NCI-H2196 treated with DMSO at 0.1 percent for 48 hours (cell line): ENCODE measurements at regions not wholly inside any gene's neighbourhood (a gene's known extent, or its start where the extent isn't known, plus 50 kb on each side); places are given as distances from the start of the nearest gene placed in this dataset.

Experiments used
- DNase-seq: peaks from one replicate; lab custom pipeline; 2025; ENCODE audit not compliant: unreplicated experiment; lab: John Stamatoyannopoulos, UW

DNA sequence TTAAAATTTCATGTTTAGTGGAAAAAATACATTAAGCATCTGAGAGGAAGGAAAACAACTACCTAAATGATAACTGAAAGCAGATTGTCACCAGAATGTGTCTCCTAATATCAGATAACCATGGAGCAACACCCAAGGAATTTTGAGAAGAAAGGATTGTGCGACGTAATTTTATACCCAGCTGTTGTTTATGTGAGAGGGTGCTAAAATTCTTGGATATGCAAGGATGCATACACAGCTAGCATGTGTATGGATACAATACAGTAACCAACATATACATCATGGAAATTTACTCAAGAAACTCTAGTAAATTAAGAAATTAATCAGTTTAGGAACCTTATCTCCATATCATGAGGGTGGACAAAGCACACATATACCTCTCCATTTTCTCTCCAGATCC lies 290.9 kb downstream of the HS3ST3A1 start:
- no peak for DNase-seq

DNA sequence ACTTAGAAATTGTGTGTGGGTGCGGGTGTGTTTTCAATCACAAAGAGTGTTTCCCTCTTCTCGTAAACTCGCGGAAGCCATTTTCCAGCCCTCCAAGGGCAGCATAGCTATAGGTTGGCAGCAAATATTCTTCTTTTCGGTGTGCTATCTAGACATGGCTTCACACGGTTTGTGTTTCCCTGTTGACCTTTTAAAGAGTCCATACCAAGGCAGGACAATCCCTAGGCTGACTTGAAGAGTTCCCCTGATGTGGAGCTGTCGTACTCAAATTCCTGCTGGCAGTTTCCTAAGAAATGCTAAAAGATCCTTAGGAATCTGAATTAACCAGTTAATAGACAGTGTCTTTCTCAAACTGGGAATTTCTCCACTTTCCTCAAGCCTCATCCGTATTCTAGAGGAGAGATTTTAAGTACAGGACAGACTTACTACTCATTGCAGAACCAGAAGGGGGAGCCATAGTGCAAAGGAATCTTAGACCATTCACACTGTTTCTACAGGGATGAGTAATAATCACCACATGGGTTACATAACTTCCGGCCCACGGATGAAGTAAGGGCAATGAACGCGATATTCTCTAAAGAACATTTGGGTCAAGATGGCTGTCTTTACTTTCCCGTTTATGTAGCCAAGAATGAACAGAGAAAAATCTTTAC lies 288.6 kb upstream of the ELAC2 start:
- no peak for DNase-seq

DNA sequence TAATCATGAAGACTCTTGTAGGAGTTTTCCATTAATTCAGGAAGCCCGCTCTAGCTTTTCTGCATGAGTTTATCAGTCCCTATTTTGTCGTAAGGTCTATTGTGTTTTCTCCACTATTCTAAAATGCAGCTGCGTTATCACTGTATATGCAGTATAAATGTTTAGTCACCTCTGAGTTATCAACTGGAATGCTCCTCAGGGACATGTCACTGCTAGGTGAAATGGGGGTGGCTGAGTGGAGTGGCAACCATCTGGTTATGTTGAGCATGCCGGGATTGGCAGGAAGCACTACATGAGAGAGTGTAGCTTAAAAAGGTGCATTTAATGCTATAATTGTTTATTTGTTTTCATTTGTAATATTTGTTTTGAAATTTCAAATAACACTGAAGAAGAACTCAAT lies 285.2 kb upstream of the ELAC2 start:
- no peak for DNase-seq

DNA sequence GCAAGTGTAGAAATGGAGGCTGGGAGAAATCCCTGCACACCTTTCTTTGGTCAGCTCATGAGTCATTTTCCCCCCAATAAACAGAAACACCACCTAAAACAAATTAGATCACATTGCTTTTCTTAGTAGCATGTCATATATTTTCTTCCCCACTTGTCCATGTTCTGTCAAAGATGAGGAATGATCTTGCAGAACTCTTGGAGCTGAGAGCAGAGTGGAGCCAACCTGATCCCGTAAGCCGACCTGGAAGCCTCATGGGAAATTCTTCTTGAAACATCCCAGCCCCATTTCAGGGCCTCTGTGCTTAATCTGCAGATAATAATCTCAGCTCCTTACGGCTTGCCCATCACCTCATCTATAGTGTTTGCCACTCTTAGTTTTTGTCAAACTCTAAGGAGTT lies 284.6 kb upstream of the ELAC2 start:
- no peak for DNase-seq

DNA sequence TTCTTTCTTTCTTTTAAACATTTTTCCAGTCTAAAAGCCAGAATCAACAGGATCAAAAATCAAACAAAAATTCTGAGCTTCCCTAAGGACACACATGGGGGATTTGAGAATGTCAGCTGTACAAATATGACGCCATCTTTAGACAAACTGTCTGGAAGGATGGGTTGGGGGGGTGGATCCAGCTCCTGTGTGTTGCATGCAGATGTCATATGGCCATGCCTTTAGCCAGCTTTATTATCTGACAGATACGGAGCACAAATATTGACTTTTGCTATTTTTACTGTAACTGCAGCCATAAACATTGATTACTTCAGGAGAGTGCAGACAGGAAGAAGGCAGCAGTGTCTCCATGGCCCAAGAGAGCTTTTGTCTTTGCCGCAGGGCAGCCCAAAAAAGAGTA lies 279.4 kb upstream of the ELAC2 start:
- DNase-seq = no peak

DNA sequence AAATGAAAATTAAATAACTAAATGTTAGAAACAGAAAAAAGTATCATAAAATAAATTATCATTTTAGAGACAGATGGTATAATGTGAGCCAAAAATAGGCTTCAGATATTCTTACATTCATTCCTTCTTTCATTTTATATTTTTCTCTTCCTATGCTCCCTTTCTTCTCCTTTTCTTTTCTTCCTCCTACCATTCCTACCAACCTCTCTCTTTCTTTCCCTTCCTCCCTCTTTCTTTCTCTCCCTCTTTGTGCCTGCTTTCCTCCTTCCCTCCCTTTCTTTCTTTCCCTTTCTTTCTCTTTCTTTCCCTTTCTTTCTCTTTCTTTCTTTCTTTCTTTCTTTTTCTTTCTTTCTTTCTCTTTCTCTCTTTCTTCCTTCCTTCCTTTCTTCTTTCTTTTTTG lies 275.6 kb upstream of the ELAC2 start:
- DNase-seq = no peak

DNA sequence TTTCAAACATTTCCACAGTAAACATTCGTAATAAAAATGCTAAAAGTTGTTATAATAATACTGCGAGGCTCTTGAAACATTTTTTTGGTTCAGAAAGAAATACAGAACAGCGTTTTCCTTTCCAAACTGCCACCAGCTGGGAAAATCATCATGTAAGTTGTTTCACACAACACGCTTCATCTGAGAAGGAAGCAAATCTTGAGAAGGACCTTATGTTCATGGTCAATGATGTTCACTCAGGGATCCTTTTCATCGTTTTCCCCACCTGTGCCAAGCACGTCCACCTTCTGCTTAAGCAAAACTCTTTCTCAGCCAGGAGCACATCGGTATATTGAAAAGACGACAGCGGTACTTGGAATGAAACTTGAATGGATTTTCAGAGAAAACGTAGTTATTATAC lies 274.5 kb upstream of the ELAC2 start:
- no peak for DNase-seq

DNA sequence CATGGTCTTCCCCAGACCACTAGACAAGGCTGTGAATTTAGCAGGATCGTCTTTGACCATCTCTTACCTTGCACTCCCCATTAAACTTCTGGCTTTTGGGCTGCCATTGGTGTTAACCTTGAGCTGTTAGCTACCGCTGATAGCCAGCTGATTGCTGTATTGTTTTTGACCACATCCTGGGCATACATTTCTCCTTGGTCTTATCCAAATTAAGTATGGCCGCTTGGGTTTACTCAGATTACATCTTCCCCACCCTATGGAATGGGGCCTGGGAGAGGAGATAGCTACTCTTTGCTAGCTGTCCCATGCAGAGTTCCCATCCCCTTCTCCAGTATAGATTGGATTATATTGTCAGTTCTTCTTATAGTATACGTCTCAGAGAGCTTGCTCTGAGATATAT lies 270.4 kb upstream of the ELAC2 start:
- DNase-seq = no peak

DNA sequence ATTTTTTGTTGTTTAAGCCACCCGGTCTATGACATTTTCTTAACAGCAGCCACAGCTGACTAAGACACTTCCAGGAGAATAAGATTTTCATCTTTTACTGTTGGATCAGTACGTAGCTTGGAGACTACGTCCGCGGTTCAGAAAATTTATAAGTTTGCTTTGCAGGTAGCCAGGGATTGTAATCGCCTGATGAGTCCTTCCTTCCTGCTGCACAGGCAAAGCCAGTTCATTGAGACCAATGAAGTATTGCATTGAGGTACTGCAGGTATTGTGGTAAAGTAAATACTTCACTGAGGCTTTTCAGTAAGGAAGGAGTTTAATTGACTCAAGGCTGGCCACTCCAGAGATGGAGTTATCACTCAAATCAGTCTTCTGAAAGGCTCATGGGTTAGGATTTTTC lies 269.4 kb upstream of the ELAC2 start:
- no peak for DNase-seq

DNA sequence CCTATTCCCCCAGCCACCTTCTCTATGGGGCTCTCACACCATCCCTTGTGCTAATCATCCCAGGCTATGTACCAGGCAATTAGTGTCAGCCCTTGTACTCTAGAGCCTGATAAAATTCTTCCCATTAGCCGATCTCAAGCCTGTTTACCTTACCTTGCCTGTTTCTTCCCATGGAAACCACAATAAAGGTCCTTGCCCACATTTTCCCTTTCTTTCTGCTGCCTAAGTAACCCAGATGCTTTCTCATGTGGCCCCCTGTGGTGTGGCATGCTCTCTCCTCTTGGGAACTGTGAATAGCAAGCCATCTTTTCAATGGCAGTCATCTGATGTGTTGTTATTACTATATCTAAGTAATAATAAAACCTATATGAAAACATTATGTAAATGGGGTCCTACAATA lies 265.8 kb upstream of the ELAC2 start:
- no peak for DNase-seq

DNA sequence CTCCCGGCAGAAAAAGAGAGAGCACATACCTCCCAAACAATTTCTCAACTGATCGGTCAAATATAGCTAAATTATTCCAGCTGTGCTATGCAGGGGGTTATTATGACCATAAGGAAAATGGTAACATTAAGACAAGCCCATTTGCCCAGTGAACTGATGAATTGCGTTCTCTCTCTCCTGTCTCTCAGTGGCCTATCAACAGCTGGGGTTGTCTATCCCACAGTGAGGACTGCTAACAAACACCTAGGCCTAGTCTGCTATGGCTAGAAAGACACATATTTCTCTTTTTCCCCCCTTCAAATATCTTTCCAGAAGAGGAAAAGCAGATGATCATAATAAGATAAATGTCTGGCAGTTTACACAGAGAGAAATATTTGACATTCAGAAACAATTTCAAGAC lies 263.8 kb upstream of the ELAC2 start:
- no peak for DNase-seq

DNA sequence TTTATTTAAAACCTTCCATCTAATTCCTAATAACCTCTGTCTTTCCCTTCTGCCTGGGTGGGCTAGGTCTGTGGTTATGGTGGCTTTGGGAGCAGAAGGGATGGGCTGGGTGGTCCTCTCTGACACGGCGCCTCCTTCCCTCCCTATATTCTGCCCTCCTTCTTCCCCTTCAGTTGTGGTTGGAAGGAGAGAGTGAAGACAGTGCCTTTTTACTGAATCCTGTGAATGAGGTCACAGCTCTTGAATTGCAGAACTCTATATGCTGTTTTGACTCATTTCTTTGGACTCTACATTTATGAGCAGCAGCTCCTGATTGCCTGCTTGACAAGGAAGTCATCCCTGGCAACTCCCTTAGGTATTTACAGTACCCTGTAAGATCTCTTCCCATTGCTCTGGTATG lies 256.0 kb upstream of the ELAC2 start:
- no peak for DNase-seq

DNA sequence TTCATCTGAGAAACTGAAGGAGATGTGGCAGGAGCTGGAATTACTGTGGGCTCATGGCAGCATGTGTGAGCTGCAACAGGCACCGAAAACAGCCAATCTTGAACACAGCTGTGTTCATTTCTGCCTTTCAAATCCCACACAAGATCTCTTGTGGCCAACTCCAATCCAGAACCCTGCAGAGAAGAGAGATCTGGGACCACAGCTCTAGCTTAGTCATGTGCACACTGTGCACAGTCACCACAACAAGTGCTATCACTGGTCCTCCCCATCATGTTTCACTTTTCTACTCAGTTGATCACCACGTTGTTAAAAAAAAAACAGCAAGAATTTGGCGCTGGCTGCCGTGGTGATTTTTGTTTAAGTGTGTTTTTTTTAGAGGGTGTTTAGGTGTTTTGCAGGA lies 254.5 kb upstream of the ELAC2 start:
- DNase-seq = no peak

DNA sequence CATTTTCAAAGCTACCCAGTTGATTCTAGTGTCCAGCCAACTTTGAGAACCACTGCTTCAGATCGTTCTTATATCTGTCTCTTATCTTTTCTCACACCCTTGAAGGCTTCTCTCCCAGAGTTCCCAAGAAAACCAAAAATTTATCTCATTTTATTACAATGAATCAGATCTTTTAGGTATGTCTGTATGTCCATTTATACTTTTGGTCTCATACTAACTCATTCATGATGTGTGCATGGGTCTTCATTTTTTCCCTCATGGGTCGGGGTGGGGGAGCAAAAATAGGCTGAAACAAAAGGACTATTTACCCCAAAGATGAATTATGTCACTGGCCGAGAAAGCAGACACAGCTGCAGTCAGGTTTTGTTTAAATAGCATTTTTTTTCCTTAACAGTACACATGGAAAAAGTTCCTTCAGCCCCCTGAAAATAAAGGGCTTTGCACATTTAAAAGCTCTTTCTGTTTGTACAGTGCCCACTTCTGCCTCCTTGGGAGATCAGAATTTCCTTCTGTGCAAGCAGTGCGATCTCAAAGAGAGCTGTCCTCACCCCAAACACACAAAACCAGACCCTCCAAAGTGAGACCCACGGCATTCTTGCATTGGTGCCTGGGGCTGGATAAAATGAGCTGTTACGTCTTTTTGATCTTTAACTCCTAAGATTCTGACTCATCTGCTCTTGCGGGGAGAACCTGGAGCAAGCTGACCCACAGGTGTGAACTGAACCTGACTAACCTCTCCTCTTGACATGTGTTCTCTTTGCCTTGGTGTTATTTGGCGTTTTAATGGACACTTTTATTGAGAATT lies 251.2 kb upstream of the ELAC2 start:
- DNase-seq = no peak

DNA sequence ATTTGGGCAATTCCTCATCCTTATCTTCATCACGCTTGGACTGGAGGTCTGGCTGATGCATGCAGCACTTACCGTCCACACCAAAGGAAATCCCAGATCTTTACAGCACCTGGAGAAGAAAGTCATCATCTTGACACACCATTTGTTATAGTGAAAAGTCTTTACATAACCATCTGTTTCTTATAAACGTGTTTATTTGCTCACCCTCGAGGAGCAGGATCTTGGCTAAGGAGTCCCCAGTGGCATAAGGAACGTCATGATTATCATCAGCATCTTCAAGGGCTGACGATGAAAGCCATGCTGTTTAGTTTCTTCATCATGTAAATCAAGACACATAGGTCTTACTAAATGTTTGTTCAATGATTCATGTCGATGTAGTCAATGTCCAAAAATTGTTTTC lies 248.8 kb upstream of the ELAC2 start:
- no peak for DNase-seq

DNA sequence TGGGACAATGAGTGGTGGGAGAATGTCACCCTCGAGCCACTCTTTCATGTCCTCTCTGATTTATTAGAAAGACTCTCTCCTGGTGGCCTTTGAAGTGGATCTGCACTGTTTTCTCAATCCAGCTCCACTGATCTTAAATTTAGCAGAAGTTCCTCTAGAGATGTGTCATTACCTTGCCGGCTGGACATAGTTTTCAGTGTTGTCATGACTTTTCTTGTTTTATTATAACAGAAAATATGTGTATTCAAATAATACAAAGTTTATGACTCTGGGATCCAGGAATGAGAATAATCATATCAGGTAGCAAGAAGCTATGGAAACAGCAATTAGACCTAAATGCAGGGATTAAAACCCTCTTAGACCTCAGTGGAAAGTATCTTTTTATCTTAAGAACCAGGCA lies 247.5 kb upstream of the ELAC2 start:
- no peak for DNase-seq

DNA sequence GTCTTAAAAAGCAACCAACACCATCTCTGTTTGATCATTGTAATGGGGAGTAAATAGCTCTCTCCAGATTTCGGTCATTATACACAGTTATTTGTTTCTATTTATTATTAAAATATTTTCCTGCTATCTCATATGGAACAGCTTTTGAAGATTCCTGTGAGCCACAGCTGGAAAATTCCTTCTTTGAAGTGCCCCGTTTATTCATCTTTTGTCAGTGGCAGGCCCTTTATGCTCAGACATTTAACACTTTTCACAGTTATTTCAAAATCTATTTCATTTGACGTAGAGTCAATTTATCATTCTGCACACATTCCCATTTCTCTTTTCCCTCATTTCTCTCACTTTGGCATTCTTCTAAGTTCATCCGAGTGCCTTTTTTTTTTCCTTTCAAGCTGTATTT lies 245.9 kb upstream of the ELAC2 start:
- DNase-seq = no peak

DNA sequence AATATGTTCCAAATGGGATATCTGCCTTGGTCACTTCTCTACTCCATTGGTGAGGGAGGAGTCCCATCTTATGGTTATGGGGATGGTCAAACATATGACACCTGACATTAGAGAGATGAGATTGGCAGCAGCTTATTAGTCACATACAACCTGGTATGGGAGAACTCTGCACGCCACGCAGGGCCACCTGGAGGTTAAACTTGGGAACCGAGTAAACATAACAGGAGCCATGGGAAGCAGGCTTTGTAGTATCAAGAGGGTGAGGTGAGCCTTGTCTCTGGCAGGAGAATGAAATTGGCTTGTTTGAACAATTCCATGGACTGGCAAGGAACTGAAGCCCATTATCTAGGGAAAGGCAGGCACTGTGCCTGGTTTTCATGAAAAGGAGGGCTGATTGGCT lies 238.7 kb upstream of the ELAC2 start:
- no peak for DNase-seq

DNA sequence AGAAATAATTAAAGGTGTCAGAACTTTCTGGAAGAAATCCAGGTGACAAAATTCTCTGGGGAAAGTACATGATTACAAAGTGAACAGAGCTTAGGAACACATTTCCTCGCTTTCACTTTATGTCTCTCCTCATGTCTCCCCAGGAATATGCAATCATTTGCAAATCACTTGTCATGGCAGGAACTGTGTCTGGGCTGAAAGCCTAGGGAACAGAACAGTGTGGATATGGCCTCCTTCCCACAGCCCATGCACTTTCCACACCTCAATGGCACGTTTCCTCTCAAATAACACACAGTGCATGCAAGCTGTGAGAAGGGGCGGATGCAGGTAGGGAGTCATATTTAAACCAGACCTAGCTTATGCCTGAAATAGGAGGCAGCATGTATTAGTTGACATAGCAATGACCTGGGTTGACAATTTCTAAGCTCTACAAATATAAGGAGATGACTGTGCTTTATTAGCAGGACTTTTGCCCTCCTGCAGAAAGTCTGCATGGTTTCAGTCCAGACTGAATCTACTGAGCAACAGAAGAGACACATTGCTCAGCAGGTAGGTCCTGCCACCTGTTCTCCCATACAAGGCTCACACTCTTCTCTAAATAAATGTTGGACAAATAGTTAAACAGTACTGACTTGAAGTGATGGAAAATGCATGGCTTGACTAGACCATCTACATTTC lies 236.0 kb upstream of the ELAC2 start:
- no peak for DNase-seq

DNA sequence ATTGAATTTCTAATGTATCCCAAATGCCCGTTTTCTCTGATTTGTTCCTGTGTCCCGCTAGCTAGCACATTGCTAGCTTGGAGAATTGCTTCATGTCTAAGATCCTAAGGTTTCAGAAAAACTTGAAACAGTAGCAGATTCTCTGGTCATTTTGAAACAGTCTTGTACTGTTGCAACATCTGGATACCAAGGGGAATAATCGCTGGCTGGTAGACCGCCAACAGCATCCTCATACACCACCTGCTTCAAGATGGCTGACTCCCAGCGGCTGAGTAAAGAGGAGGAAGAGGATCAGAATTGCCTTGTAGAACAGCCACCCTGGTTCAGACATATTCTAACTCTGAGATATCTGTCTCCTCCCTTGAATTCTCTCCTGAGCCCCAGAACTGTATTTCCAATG lies 226.7 kb upstream of the ELAC2 start:
- DNase-seq = no peak

DNA sequence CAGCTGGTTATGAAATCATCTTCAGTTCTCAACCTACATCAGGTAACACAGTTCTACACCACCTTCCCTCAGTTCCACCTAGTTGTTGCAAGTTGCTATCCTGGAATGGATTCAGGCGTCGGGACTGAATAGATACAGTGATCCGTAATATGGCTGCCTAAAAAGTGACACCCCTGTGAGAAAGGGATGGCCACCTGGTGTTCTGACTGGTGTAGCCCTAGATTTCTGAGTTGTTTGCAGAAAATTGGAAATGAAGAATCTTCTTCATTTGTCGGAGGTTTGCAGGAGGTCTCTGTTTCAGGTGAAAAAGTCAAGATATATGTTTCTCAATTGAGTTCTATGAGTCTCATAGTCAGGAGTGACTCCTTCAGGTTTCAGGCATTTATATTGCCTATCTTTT lies 225.8 kb upstream of the ELAC2 start:
- DNase-seq = no peak

DNA sequence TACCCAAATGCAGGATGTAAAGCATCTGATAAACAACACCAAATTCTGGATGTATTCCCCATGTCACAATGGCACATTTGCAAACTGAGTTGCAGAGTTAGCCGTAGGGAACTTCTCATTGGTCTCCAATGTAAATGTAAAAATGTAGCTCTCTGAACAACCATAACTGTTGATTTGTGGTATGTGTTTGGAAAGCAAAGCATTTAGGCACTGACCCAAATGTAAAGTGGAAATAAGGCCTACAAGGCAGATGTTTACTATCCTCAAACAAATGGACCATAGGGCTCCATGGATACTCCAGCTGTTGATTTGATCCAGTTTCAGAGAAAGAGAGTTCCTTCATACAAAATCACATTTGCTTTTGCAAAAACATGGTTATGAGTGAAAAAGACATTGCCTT lies 223.0 kb upstream of the ELAC2 start:
- DNase-seq = no peak
